ENCODE measurements at regions not wholly inside any gene's neighbourhood (a gene's known extent, or its start where the extent isn't known, plus 50 kb on each side); places are given as distances from the start of the nearest gene placed in this dataset.

DNA sequence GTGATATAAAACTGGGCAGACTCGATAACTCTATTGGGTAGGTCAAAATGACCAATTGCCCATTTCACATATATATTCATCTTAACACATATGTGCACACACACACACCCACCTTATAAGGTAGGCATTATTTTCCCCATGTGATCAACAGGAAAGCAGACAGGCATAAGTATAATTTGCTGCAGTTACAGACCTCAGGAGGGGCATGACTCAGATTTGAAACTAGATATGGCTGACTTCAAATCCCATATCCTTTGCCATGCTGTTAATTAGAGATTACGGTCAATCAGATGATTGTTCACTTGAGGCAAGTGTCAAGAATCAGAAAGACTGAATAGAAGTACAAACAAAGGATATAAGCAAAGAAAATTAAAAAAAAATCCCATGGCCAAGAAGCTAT is 910.6 kb downstream of the NTRK3 start:
- TF ChIP-seq GATA2 (IDR thresholded peaks at IDR 0.05; ENCODE audit: low read depth, low read length) (no peak), GATA3 (IDR thresholded peaks at IDR 0.05; ENCODE audit: low read depth, low read length) (no peak)

DNA sequence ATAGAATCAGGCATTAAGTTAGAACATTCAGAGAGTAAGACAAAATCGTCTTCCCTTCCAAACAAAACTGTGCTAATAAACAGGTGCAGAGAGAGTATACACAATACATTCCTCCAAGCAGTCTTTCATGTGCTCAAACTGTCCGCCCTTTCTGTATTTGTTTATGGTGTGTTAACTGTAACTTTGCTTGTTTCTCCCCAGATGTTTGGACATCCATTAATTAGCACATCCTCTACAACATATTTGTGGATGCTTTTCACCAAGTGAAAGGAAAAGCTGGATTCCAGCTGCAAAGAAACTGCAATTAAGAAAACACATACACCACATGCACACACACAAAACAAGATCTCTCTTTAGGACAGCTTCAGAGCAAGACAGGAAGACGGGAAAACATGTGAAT is 912.6 kb downstream of the NTRK3 start:
- TF ChIP-seq GATA3 (IDR thresholded peaks at IDR 0.05; ENCODE audit: low read depth, low read length), result no peak
- no peak for TF ChIP-seq GATA2 (IDR thresholded peaks at IDR 0.05; ENCODE audit: low read depth, low read length)

GRCh38 chr15:87340370-87340769 is 916.2 kb downstream of the NTRK3 start:
- TF ChIP-seq GATA3 (IDR thresholded peaks at IDR 0.05; ENCODE audit: low read depth, low read length), result no peak
- TF ChIP-seq GATA2 (IDR thresholded peaks at IDR 0.05; ENCODE audit: low read depth, low read length), result no peak

DNA sequence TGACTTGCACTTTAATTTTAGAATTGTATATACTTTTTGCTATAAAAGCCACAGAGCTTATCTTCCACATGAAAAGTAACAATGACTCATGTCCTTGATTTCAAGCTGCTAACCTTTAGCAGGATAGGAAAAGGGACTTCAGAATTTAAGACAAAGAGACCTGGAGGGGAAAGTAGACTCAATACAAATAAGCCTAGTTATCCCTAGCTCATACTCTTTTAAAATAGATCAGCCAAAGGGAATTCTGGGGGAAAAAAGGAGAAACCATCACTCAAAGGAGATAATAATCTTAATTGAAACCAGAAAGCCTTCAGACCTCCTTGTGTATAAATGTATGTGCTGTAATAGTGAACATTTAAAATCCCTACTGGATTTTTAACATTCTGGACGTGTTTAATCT is 930.3 kb downstream of the NTRK3 start:
- peak; percentile 74 for TF ChIP-seq GATA3 (IDR thresholded peaks at IDR 0.05; ENCODE audit: low read depth, low read length)
- TF ChIP-seq GATA2 (IDR thresholded peaks at IDR 0.05; ENCODE audit: low read depth, low read length), result peak; percentile 35

GRCh38 chr15:87322870-87323269 is 933.7 kb downstream of the NTRK3 start:
- TF ChIP-seq GATA2 (IDR thresholded peaks at IDR 0.05; ENCODE audit: low read depth, low read length), result peak; percentile 33; the same call in 1 of the 2 replicates
- TF ChIP-seq GATA3 (IDR thresholded peaks at IDR 0.05; ENCODE audit: low read depth, low read length), result peak; percentile 67

GRCh38 chr15:87322265-87322664 is 934.3 kb downstream of the NTRK3 start:
- TF ChIP-seq GATA2 (IDR thresholded peaks at IDR 0.05; ENCODE audit: low read depth, low read length) (no peak), GATA3 (IDR thresholded peaks at IDR 0.05; ENCODE audit: low read depth, low read length) (no peak)

- TF ChIP-seq GATA2 (IDR thresholded peaks at IDR 0.05; ENCODE audit: low read depth, low read length) (no peak), GATA3 (IDR thresholded peaks at IDR 0.05; ENCODE audit: low read depth, low read length) (no peak)
Measured at GRCh38 chr15:87317900-87318299, 938.6 kb downstream of the NTRK3 start.

DNA sequence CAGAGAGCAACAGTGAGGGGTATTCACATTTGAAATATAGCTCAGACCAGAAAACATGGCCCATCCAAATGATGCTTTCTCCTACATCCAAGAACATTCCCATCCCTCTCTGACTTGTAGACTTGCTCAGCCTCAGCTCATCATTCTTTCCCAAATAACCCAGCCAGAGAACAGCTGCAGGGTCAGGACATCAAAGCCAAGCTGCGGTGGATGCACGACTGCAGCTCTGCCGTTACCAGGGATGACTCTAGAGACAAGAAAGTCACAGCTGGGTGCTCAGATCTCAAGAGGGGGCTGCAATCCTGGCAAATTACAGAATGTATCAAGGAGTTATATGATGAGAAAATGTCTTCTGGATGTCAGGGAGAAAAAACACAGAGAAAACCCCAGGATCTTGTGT is 944.3 kb downstream of the NTRK3 start:
- TF ChIP-seq GATA2 (IDR thresholded peaks at IDR 0.05; ENCODE audit: low read depth, low read length) (no peak), GATA3 (IDR thresholded peaks at IDR 0.05; ENCODE audit: low read depth, low read length) (no peak)

DNA sequence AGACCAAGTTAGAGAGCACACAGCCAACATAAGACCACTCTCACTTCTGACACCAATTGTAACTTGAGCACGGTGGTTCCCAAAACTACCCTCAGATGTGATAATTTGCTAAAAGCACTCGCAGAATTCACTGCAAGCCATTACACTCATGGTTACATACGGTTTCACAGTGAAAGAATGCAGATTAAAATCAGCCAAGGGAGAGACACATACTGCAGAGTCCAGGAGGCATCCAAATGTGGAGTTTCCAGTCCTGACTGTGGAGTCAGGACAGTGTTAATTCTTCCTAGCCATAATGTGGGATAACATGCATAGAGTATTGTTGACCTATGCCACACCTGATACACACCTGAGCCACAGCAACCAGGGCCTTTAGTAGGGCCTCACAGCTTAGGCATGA is 956.4 kb downstream of the NTRK3 start:
- TF ChIP-seq GATA2 (IDR thresholded peaks at IDR 0.05; ENCODE audit: low read depth, low read length) (no peak), GATA3 (IDR thresholded peaks at IDR 0.05; ENCODE audit: low read depth, low read length) (no peak)

GRCh38 chr15:87294854-87295253 is 961.7 kb downstream of the NTRK3 start:
- TF ChIP-seq GATA3 (IDR thresholded peaks at IDR 0.05; ENCODE audit: low read depth, low read length), result no peak
- TF ChIP-seq GATA2 (IDR thresholded peaks at IDR 0.05; ENCODE audit: low read depth, low read length), result no peak

GRCh38 chr15:87293031-87293430 is 963.5 kb downstream of the NTRK3 start:
- no peak for TF ChIP-seq GATA2 (IDR thresholded peaks at IDR 0.05; ENCODE audit: low read depth, low read length)
- TF ChIP-seq GATA3 (IDR thresholded peaks at IDR 0.05; ENCODE audit: low read depth, low read length), result no peak

GRCh38 chr15:87287156-87287555 is 969.4 kb downstream of the NTRK3 start:
- TF ChIP-seq GATA2 (IDR thresholded peaks at IDR 0.05; ENCODE audit: low read depth, low read length) (no peak), GATA3 (IDR thresholded peaks at IDR 0.05; ENCODE audit: low read depth, low read length) (no peak)

DNA sequence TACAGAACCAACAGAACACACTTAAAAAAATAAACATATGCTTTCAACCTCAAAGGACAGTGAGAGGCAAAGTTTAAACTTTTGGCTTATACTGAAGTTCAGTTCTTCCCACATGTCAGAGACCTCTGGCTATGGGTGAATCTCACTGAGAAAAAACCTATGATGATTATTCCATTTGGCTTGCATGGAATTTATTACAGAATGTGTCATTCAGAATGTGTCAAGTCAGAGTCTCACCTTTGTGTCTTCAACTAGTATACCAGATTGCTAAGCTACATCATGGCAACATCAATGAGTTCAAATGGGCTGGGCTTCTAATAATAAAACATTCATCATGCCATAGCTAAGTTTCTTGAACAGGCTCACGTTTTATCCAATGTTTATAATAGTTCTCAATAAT is 987.0 kb downstream of the NTRK3 start:
- TF ChIP-seq GATA3 (IDR thresholded peaks at IDR 0.05; ENCODE audit: low read depth, low read length) (no peak), GATA2 (IDR thresholded peaks at IDR 0.05; ENCODE audit: low read depth, low read length) (no peak)

DNA sequence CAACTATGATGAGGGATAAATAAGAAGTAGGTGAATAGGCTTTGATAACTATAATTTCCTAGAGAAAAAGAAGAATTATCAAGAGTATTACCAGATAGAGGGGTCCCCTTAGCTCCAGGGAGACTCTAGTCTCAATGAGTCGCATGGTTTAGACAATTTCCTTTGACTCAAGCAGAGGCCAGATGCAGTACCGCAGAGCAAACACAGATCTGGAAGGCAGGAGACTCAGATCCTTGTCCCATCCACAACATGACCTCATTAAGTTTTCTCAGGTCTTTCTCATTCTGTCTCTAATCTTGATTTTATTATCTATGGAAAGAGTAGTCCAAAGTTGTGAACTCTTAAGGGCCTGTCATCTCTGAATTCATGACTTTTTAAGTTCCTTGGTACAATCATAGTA is 987.9 kb downstream of the NTRK3 start:
- TF ChIP-seq GATA3 (IDR thresholded peaks at IDR 0.05; ENCODE audit: low read depth, low read length) (no peak), GATA2 (IDR thresholded peaks at IDR 0.05; ENCODE audit: low read depth, low read length) (no peak)

DNA sequence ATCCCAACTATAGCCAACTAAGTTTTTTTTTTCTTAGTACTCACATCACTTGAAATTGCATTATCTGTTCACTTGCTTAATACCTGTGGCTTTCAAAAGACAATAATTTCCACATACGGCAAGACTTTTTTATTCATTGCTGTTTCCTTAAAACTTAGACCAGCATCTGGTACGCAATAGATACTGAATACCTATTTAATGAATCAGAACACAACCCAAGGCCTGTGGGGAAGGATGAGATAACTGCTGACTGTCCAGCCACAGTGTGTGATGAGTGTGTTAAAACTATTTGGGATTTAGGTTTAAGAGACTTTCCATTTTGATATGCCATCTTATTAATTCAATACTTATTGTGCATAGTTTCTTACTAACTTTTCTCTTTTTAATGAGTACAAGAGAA is 988.7 kb downstream of the NTRK3 start:
- no peak for TF ChIP-seq GATA3 (IDR thresholded peaks at IDR 0.05; ENCODE audit: low read depth, low read length)
- no peak for TF ChIP-seq GATA2 (IDR thresholded peaks at IDR 0.05; ENCODE audit: low read depth, low read length)

DNA sequence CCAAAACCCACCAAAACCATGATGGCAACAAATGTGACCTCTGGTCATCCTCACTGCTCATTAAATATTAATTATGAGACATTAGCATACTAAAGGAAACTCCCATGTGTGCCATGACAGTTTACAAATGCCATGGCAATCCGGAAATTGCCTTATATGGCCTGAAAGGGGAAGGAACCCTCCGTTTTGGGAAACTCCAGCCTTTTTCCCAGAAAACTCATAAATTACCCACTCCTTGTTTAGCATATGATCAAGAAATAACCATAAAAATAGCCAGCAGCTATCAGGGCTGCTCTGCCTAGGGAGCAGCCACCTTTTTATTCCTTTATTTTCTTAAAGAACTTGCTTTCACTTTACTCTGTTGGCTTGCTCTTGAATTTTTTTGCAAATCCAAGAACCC is 992.7 kb downstream of the NTRK3 start:
- TF ChIP-seq GATA3 (IDR thresholded peaks at IDR 0.05; ENCODE audit: low read depth, low read length), result no peak

Data from SH-SY5Y (cell line).